ENCODE measurements at regions not wholly inside any gene's neighbourhood (a gene's known extent, or its start where the extent isn't known, plus 50 kb on each side); places are given as distances from the start of the nearest gene placed in this dataset.

- no peaks in the 10 kb centered on the region for H3K36me3 Mint-ChIP-seq
- Histone ChIP-seq H3K9ac (ENCODE audit: insufficient read depth, low read length, poor library complexity, severe bottlenecking) (no peak overlapping the region), H4K20me1 (ENCODE audit: insufficient read depth, low read length) (no peaks in the 10 kb centered on the region), H3K4me2 (replicated peaks; ENCODE audit: extremely low read depth, low read length, poor library complexity, severe bottlenecking) (no peak overlapping the region), H3K79me2 (ENCODE audit: insufficient read depth, low read length) (no peaks in the 10 kb centered on the region), H3K36me3 (replicated peaks in 1 of 2; ENCODE audit: control insufficient read depth in 1 of 2, insufficient read depth in 2 of 2, low read length in 2 of 2) (no peaks in the 10 kb centered on the region), H3K4me1 (ENCODE audit: control insufficient read depth in 1 of 2, insufficient read depth in 2 of 2, low read length in 2 of 2) (no peaks in the 10 kb centered on the region), H3K27ac (ENCODE audit: low read depth in 1 of 2, low read length in 2 of 2) (no peak overlapping the region), H3K4me3 (replicated peaks in 1 of 3; ENCODE audit: low read depth in 2 of 3, low read length in 3 of 3) (no peak overlapping the region), H3K9me3 (replicated peaks in 1 of 2; ENCODE audit: control insufficient read depth in 1 of 2, insufficient read depth in 1 of 2, low read length in 2 of 2) (no peaks in the 10 kb centered on the region), H3K27me3 (ENCODE audit: control insufficient read depth in 2 of 2, insufficient read depth in 2 of 2, low read length in 2 of 2) (no peaks in the 10 kb centered on the region), H2AFZ (ENCODE audit: insufficient read depth, low read depth, low read length, poor library complexity, severe bottlenecking) (no peak overlapping the region)
- no peak for DNase-seq
- peak overlapping the region in 1 of 2 donors; percentile 19 for H3K4me3 Mint-ChIP-seq
- H3K27ac Mint-ChIP-seq, result no peak overlapping the region
- no peak for TF ChIP-seq CTCF (IDR thresholded peaks at IDR 0.05)
- H3K4me1 Mint-ChIP-seq, result peaks cover 2% of the 10 kb centered on the region
- WGBS (ENCODE audit: insufficient coverage), result 88% methylated on average over 4 of the region's 10 CpGs
- H3K9me3 Mint-ChIP-seq, result peaks cover 0 to 3% (median 0%) of the 10 kb centered on the region in 7 donors
- intact Hi-C loops (cut with micrococcal nuclease), result no loop called here
- H3K27me3 Mint-ChIP-seq (ENCODE audit: low read depth in 3 of 3), result peaks cover 15 to 17% (median 16%) of the 10 kb centered on the region in 3 donors
Observed at GRCh38 chr11:116044941-116045340, 540.7 kb upstream of the CADM1 start.

GRCh38 chr11:116044520-116044919, 540.3 kb upstream of the CADM1 start:
- TF ChIP-seq CTCF (IDR thresholded peaks at IDR 0.05), result no peak
- H3K27me3 ChIP-seq (ENCODE audit: control insufficient read depth in 2 of 2, insufficient read depth in 2 of 2, low read length in 2 of 2), result no peaks in the 10 kb centered on the region
- no peak overlapping the region for H3K4me3 Mint-ChIP-seq
- H4K20me1 ChIP-seq (ENCODE audit: insufficient read depth, low read length), result no peaks in the 10 kb centered on the region
- H3K9me3 ChIP-seq (replicated peaks in 1 of 2; ENCODE audit: control insufficient read depth in 1 of 2, insufficient read depth in 1 of 2, low read length in 2 of 2), result no peaks in the 10 kb centered on the region
- peaks cover 0 to 3% (median 0%) of the 10 kb centered on the region in 7 donors for H3K9me3 Mint-ChIP-seq
- intact Hi-C loops (cut with micrococcal nuclease), result no loop called here
- no peaks in the 10 kb centered on the region for H3K36me3 ChIP-seq (replicated peaks in 1 of 2; ENCODE audit: control insufficient read depth in 1 of 2, insufficient read depth in 2 of 2, low read length in 2 of 2)
- no peak overlapping the region for H3K27ac Mint-ChIP-seq
- H3K27me3 Mint-ChIP-seq (ENCODE audit: low read depth in 3 of 3), result peaks cover 15 to 17% (median 16%) of the 10 kb centered on the region in 3 donors
- no peaks in the 10 kb centered on the region for H3K36me3 Mint-ChIP-seq
- no peaks in the 10 kb centered on the region for H3K4me1 ChIP-seq (ENCODE audit: control insufficient read depth in 1 of 2, insufficient read depth in 2 of 2, low read length in 2 of 2)
- no peak overlapping the region for H3K9ac ChIP-seq (ENCODE audit: insufficient read depth, low read length, poor library complexity, severe bottlenecking)
- H3K27ac ChIP-seq (ENCODE audit: low read depth in 1 of 2, low read length in 2 of 2), result no peak overlapping the region
- H3K4me2 ChIP-seq (replicated peaks; ENCODE audit: extremely low read depth, low read length, poor library complexity, severe bottlenecking), result no peak overlapping the region
- no CpG with 5 or more reads among the region's 4 CpGs for WGBS (ENCODE audit: insufficient coverage)
- DNase-seq, result no peak
- H3K4me1 Mint-ChIP-seq, result peaks cover 2% of the 10 kb centered on the region
- H3K79me2 ChIP-seq (ENCODE audit: insufficient read depth, low read length), result no peaks in the 10 kb centered on the region
- no peak overlapping the region for H2AFZ ChIP-seq (ENCODE audit: insufficient read depth, low read depth, low read length, poor library complexity, severe bottlenecking)
- H3K4me3 ChIP-seq (replicated peaks in 1 of 3; ENCODE audit: low read depth in 2 of 3, low read length in 3 of 3), result no peak overlapping the region

Measured in CD14-positive monocyte (primary cell).